Ectodermal cell (in vitro differentiated cells): ENCODE measurements at regions not wholly inside any gene's neighbourhood (a gene's known extent, or its start where the extent isn't known, plus 50 kb on each side); places are given as distances from the start of the nearest gene placed in this dataset.

Experiments used
- H3K27ac ChIP-seq: 2 replicates; pipeline ENCODE4 v1.7.0; 2013; ENCODE audit warnings: mild to moderate bottlenecking, low read depth, low read length; ENCODE audit not compliant: insufficient read depth, poor library complexity, severe bottlenecking
- H3K27me3 ChIP-seq: 2 replicates; pipeline ENCODE4 v1.7.0; 2013; ENCODE audit warnings: mild to moderate bottlenecking, low read length; ENCODE audit not compliant: insufficient read depth, control insufficient read depth, poor library complexity, severe bottlenecking
- H3K36me3 ChIP-seq: one replicate; pipeline ENCODE4 v1.7.0; 2013; ENCODE audit warnings: low read length; ENCODE audit not compliant: control insufficient read depth, insufficient read depth
- H3K4me1 ChIP-seq: one replicate; pipeline ENCODE4 v1.7.0; 2013; ENCODE audit warnings: low read length; ENCODE audit not compliant: control insufficient read depth, insufficient read depth
- H3K4me3 ChIP-seq: 2 replicates; pipeline ENCODE4 v1.7.0; 2013; ENCODE audit warnings: low read depth, low read length, control low read depth; ENCODE audit not compliant: insufficient read depth
- H3K9me3 ChIP-seq: 2 replicates; pipeline ENCODE4 v1.7.0; 2013; ENCODE audit warnings: mild to moderate bottlenecking, low read length, moderate library complexity; ENCODE audit not compliant: control insufficient read depth
- WGBS, 2 experiments: methylation state at CpG; one replicate each; pipeline ENCODE4 v1.1.7; 2013; ENCODE audit warnings: missing lambda C conversion rate in 2 of 2; 5-methylcytosine and 5-hydroxymethylcytosine counted together

DNA sequence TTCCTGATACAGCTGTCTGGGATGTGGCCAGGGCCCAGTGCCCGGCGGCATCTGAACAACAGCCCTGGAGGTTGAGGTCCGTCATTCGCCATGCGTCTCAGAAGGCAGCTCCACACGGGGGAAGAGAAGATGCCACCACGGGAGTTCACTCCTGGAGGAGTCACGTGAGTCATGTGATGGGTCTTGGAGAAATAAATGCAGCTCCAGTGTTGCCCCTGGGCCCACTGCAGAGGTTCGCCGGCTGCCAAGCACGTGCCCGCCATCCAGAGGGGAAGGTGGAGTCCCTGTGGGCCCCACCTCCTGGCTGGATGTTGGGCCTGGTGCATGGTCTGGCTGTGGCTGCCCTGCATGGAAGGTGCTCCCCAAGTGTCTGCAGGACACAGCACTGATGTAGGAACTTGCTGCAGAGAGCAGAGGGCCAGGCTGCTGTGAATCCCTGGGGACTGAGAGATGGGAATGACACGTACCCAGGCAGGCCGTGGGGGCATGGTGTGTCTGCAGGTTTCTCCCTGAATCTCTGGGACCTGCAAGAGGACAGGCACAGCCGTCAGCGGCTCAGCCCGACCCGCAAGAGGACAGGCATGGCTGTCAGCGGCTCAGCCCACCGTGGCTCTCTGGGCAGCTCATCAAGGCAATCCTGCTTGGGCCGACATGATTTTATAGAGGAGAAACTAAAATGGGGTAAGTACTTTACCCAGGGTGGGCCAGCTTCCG, 418.3 kb upstream of the IRX4 start:
- Histone ChIP-seq H3K27me3 (no peaks in the 10 kb centered on the region), H3K27ac (no peak overlapping the region), H3K4me1 (peaks cover 16% of the 10 kb centered on the region), H3K4me3 (no peak overlapping the region), H3K9me3 (no peaks in the 10 kb centered on the region), H3K36me3 (no peaks in the 10 kb centered on the region)
- WGBS, 2 experiments: 93 to 95% methylated on average over 22 of the region's 22 CpGs

DNA sequence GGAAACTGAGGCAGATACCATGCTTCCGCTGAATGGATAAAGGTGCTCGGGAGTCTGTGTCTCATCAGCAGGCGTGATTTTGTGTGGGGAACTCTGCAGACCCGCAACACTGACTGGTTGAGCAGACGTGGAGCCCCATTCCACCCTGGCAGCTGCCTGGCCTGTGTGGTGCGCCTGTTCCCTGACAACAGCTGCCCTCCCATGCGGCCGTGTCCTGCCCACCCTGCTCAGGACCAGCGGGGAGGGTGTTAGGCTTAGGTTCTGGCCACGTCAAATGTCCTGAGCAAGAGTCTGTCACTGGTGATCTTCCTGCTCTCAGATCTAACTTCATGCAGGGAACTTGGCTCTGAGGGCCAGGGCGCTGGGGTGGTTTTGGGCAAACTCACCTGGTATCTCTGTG, 417.7 kb upstream of the IRX4 start:
- Histone ChIP-seq H3K27me3 (no peaks in the 10 kb centered on the region), H3K27ac (no peak overlapping the region), H3K4me1 (peaks cover 16% of the 10 kb centered on the region), H3K36me3 (no peaks in the 10 kb centered on the region), H3K9me3 (no peaks in the 10 kb centered on the region), H3K4me3 (no peak overlapping the region)
- 95 to 98% methylated on average over 11 of the region's 11 CpGs for WGBS, 2 experiments

DNA sequence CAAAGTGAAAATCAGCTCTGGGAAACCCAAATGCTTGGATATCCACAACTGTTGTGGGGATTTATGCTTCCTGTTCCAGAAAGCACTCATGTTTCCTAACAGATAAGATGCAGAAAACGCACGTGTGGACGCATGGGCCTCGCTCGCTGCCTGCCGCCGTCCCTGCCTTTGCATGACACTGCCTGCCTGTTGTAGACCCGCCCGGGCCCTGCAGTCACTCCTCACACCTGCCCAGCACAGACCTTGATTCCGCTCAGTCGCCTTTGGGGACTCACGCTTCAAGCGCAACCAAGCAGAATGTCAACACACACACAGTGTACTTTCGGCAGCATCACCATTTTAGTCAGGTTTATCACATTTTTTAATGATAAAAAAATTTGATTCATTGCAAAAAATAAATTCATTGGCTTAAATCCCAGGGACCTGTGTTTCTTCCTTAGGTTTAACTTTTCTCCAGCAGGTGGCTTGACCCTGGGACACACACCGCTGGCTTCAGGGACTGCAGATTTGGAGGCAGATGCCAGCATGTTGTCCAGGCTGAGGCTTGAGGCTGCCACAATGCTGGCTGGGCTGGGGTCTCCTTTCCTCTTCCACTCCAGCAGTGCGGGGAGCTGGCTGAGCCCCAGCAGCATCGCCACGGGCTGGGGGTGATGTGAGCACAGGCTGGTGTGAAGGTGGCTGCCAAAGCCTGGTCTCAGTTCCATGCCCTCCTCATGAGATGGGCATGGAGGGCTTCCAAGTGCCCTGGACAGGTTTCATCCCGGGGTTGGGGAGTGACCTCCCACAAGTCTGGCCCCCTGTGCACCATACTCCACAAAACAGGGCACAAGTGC, 416.9 kb upstream of the IRX4 start:
- Histone ChIP-seq H3K9me3 (no peaks in the 10 kb centered on the region), H3K27ac (no peak overlapping the region), H3K4me3 (no peak overlapping the region), H3K36me3 (no peaks in the 10 kb centered on the region), H3K4me1 (peaks cover 16% of the 10 kb centered on the region), H3K27me3 (no peaks in the 10 kb centered on the region)
- WGBS, 2 experiments: 89 to 91% methylated on average over 18 to 19 of the region's 19 CpGs

DNA sequence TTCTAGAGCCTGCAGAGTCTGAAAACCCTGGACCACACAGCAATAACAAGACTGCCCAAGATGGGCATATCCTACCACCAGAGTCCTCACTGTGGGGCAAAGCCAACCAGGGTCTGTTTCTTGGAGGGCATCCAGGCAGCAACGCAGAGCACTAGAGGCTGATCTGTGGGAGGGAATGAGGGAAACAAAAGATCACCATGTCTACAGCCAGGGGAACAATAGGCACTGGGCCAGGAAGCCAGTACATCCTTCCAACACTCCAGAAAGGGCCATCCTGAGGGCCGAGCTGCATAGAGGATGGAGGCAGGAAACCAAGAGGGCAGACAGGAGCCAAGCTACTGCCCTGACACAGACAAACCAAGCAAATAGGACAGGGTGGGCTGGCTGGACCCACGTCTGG, 416.1 kb upstream of the IRX4 start:
- Histone ChIP-seq H3K9me3 (no peaks in the 10 kb centered on the region), H3K36me3 (no peaks in the 10 kb centered on the region), H3K4me3 (no peak overlapping the region), H3K27ac (no peak overlapping the region), H3K27me3 (no peaks in the 10 kb centered on the region), H3K4me1 (peaks cover 11% of the 10 kb centered on the region)
- 52 to 64% methylated on average over 3 of the region's 3 CpGs for WGBS, 2 experiments

DNA sequence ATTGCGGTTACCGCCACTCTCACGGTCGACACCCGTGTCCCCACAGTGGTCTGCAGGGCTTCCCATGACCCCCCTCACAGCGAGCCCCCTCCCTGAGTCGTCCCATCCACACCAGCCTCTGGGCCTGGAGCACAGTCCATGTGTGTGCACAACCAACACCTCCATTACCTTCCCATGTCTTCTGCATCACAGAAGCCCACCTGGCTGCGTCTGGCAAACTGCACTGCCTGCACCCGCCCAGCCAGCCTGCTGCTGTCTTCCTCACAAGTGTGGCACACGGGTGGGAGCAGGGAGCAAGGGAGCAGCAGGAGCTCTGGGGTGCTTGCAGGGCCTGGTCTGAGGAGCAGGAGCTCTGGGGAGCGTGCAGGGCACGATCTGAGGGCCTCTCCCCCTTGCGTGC, 415.3 kb upstream of the IRX4 start:
- WGBS, 2 experiments: 93 to 98% methylated on average over 13 of the region's 13 CpGs
- H3K27ac ChIP-seq: no peak overlapping the region
- H3K4me3 ChIP-seq: no peak overlapping the region
- H3K4me1 ChIP-seq: peaks cover 3% of the 10 kb centered on the region
- H3K27me3 ChIP-seq: no peaks in the 10 kb centered on the region
- no peaks in the 10 kb centered on the region for H3K9me3 ChIP-seq
- H3K36me3 ChIP-seq: no peaks in the 10 kb centered on the region

DNA sequence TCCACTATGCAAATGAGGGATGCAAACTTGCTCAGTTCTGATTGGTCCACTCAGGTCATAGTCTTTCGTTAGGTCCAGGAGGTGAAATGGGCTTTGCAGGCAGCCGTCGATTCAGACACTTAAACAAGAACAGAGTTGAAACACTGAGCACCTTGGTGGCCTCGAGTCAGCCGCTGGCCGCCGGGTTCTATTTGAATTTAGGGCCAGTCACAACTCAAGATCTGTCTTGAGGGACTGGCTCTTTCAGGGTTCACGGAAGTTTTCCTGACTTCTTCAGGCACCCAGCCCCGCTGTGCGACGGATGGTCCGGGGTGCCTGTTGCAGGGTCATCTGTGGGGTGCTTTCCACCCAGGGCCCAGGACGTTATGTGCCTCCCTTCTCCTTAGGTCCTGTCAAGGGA, 412.8 kb upstream of the IRX4 start:
- Histone ChIP-seq H3K36me3 (no peaks in the 10 kb centered on the region), H3K9me3 (no peaks in the 10 kb centered on the region), H3K4me3 (no peak overlapping the region), H3K27ac (no peak overlapping the region), H3K27me3 (no peaks in the 10 kb centered on the region), H3K4me1 (no peaks in the 10 kb centered on the region)
- WGBS, 2 experiments: 86 to 89% methylated on average over 13 of the region's 13 CpGs

DNA sequence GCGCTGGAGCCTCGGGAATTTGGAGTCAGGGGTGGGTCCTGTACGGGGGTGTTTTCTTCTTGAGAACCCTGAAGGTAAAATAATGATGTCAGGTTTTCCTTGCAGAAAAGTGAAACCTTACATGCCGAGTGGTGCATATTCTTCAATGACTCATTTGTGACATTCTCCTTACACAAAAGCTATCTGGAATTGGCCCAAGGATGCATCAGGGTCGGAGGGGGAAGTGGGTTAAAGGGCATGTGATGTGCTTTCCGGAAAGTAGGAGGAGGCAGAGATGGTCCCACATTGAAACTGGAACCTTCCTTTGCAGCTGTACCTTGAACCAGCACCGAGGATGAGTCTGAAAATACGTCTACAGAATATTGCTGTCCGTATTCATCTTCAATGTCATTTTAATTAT, 411.2 kb upstream of the IRX4 start:
- Histone ChIP-seq H3K36me3 (no peaks in the 10 kb centered on the region), H3K27ac (no peak overlapping the region), H3K27me3 (no peaks in the 10 kb centered on the region), H3K4me1 (no peaks in the 10 kb centered on the region), H3K4me3 (no peak overlapping the region), H3K9me3 (no peaks in the 10 kb centered on the region)
- 93 to 95% methylated on average over 9 of the region's 9 CpGs for WGBS, 2 experiments

DNA sequence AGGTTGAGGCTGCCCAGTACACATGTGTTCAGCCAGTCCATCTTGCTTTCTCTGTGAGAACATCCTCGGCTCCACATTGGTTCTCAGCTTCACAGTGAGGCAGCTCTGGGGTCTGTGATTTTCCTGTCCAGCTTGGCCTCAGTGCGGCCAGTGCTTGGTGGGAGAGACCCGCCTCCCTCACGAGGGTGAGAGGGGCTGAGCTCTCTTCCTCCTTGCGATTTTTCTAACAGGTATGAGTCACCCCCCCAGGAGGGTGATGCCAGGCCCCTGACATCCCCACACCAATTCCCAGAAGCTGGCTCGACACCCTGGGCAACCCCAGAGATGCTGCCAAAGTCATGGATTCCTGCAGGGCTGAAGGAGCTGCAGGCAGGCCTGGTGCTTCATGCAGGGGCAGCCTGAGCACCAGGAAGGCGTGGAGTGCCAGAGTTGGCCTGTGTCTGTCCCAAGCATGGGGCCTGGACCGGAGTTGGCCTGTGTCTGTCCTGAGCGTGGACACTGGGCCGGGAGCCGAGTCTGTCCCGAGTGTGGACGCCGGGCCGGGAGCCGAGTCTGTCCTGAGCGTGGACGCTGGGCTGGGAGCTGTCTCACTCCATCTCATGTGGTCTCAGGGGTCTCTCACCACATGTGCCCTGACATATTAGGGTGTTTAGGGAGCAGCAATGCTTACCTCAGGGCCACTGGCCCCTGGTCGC, 408.6 kb upstream of the IRX4 start:
- Histone ChIP-seq H3K36me3 (no peaks in the 10 kb centered on the region), H3K27ac (no peak overlapping the region), H3K9me3 (no peaks in the 10 kb centered on the region), H3K4me3 (no peak overlapping the region), H3K4me1 (no peaks in the 10 kb centered on the region), H3K27me3 (no peaks in the 10 kb centered on the region)
- 94 to 95% methylated on average over 19 of the region's 19 CpGs for WGBS, 2 experiments

DNA sequence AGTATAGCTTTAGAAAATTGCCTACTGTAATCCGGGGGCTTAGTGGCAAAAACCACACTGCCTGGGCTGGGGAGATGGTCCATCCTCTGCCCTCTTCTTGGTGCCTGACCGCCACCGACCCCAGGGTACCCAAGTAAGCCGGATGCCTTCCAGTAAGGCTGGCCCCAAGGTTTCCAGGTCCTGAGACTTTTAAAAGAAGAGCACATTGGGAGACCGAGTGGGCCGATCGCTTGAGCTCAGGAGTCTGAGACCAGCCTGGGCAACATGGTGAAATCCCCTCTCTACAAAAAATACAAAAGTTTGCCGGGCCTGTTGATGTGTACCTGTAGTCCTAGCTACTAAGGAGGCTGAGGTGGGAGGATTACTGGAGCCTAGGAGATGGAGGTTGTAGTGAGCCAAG, 406.7 kb upstream of the IRX4 start:
- no peak overlapping the region for H3K27ac ChIP-seq
- H3K4me3 ChIP-seq: no peak overlapping the region
- H3K4me1 ChIP-seq: no peaks in the 10 kb centered on the region
- H3K36me3 ChIP-seq: no peaks in the 10 kb centered on the region
- WGBS, 2 experiments: 92% methylated on average over 8 of the region's 8 CpGs
- H3K9me3 ChIP-seq: no peaks in the 10 kb centered on the region
- H3K27me3 ChIP-seq: no peaks in the 10 kb centered on the region

DNA sequence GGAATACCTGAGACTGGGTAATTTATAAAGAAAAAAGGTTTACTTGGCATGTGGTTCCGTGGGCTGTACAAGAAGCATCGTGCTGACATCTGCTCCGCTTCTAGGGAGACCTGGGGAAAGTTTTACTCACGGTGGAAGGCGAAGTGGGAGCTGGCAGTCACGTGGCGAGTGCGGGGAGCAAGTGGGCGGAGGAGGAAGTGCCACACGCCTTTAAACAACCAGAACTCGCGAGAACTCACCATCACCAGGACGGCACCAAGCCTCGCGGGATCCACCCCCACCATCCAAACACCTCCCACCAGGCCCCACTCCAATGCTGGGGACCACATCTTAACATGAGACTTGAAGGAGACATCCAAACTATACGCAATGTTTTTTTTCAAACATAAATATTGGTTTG, 406.2 kb upstream of the IRX4 start:
- no peaks in the 10 kb centered on the region for H3K36me3 ChIP-seq
- H3K27me3 ChIP-seq: no peaks in the 10 kb centered on the region
- no peak overlapping the region for H3K4me3 ChIP-seq
- WGBS, 2 experiments: 89 to 90% methylated on average over 16 of the region's 16 CpGs
- H3K27ac ChIP-seq: no peak overlapping the region
- no peaks in the 10 kb centered on the region for H3K9me3 ChIP-seq
- no peaks in the 10 kb centered on the region for H3K4me1 ChIP-seq
